Stimulated activated memory B cell treated with anti-CD40 and anti-IgM and Interleukin-4, amounts not matched to agents 10 μg/mL and 1 μg/mL and 100 μg/mL, for 72 hours (primary cell): ENCODE measurements at regions not wholly inside any gene's neighbourhood (a gene's known extent, or its start where the extent isn't known, plus 50 kb on each side); places are given as distances from the start of the nearest gene placed in this dataset.

Source experiments
- ATAC-seq: fragments of 150-1000 bp; cut with Tn5 transposase; 2 replicates; pipeline ENCODE4 v1.10.0; 2021
- H3K27ac Mint-ChIP-seq: one replicate; pipeline ENCODE4 v1.8.0; 2022; ENCODE audit warnings: mild to moderate bottlenecking, mixed read lengths
- H3K27me3 Mint-ChIP-seq: one replicate; pipeline ENCODE4 v1.8.0; 2022; ENCODE audit warnings: mixed read lengths
- H3K36me3 Mint-ChIP-seq: one replicate; pipeline ENCODE4 v1.8.0; 2022; ENCODE audit warnings: mixed read lengths
- H3K4me1 Mint-ChIP-seq: one replicate; pipeline ENCODE4 v1.8.0; 2022; ENCODE audit warnings: mixed read lengths
- H3K4me3 Mint-ChIP-seq: one replicate; pipeline ENCODE4 v1.8.0; 2022; ENCODE audit warnings: mild to moderate bottlenecking, moderate library complexity, mixed read lengths
- H3K9me3 Mint-ChIP-seq: one replicate; pipeline ENCODE4 v1.8.0; 2022; ENCODE audit warnings: mixed read lengths

- peaks cover 3% of the 10 kb centered on the region for H3K9me3 Mint-ChIP-seq
- no peaks in the 10 kb centered on the region for H3K4me1 Mint-ChIP-seq
- no peak for ATAC-seq
Measured at GRCh38 chr16:80197741-80198201, 343.0 kb upstream of the DYNLRB2 start.

GRCh38 chr16:80191928-80192327 lies 348.9 kb upstream of the DYNLRB2 start:
- no peaks in the 10 kb centered on the region for H3K9me3 Mint-ChIP-seq
- ATAC-seq: no peak
- no peak overlapping the region for H3K4me3 Mint-ChIP-seq
- H3K4me1 Mint-ChIP-seq: no peaks in the 10 kb centered on the region
- H3K27me3 Mint-ChIP-seq: peaks cover 32% of the 10 kb centered on the region
- H3K27ac Mint-ChIP-seq: no peak overlapping the region
- H3K36me3 Mint-ChIP-seq: no peaks in the 10 kb centered on the region

More at GRCh38 chr16:80197741-80198201, 343.0 kb upstream of the DYNLRB2 start:
- Mint-ChIP-seq H3K36me3 (no peaks in the 10 kb centered on the region), H3K4me3 (no peak overlapping the region), H3K27me3 (peaks cover 20% of the 10 kb centered on the region), H3K27ac (no peak overlapping the region)

GRCh38 chr16:80189476-80190175 lies 351.2 kb upstream of the DYNLRB2 start:
- no peak overlapping the region for H3K27ac Mint-ChIP-seq
- no peaks in the 10 kb centered on the region for H3K9me3 Mint-ChIP-seq
- H3K36me3 Mint-ChIP-seq: no peaks in the 10 kb centered on the region
- H3K4me3 Mint-ChIP-seq: no peak overlapping the region
- ATAC-seq: no peak
- H3K4me1 Mint-ChIP-seq: no peaks in the 10 kb centered on the region
- H3K27me3 Mint-ChIP-seq: peaks cover 30% of the 10 kb centered on the region

- ATAC-seq: no peak
- Mint-ChIP-seq H3K27me3 (peaks cover 14% of the 10 kb centered on the region), H3K27ac (no peak overlapping the region), H3K36me3 (no peaks in the 10 kb centered on the region), H3K4me1 (no peaks in the 10 kb centered on the region), H3K4me3 (no peak overlapping the region), H3K9me3 (no peaks in the 10 kb centered on the region)
Measured at GRCh38 chr16:80176114-80176513, 364.7 kb upstream of the DYNLRB2 start.

- ATAC-seq: no peak
- peaks cover 12% of the 10 kb centered on the region for H3K27me3 Mint-ChIP-seq
Measured at GRCh38 chr16:80175011-80175410, 365.8 kb upstream of the DYNLRB2 start.

GRCh38 chr16:80174416-80174815 lies 366.4 kb upstream of the DYNLRB2 start:
- H3K36me3 Mint-ChIP-seq: no peaks in the 10 kb centered on the region
- H3K4me3 Mint-ChIP-seq: no peak overlapping the region
- no peaks in the 10 kb centered on the region for H3K4me1 Mint-ChIP-seq
- no peak for ATAC-seq
- no peaks in the 10 kb centered on the region for H3K9me3 Mint-ChIP-seq
- no peak overlapping the region for H3K27ac Mint-ChIP-seq
- H3K27me3 Mint-ChIP-seq: peaks cover 12% of the 10 kb centered on the region

More at GRCh38 chr16:80175011-80175410, 365.8 kb upstream of the DYNLRB2 start:
- no peaks in the 10 kb centered on the region for H3K36me3 Mint-ChIP-seq
- no peak overlapping the region for H3K4me3 Mint-ChIP-seq
- H3K4me1 Mint-ChIP-seq: no peaks in the 10 kb centered on the region
- no peaks in the 10 kb centered on the region for H3K9me3 Mint-ChIP-seq
- no peak overlapping the region for H3K27ac Mint-ChIP-seq

GRCh38 chr16:80171746-80172145 lies 369.0 kb upstream of the DYNLRB2 start:
- H3K4me1 Mint-ChIP-seq: no peaks in the 10 kb centered on the region
- H3K27ac Mint-ChIP-seq: no peak overlapping the region
- no peaks in the 10 kb centered on the region for H3K27me3 Mint-ChIP-seq

GRCh38 chr16:80171199-80171598 lies 369.6 kb upstream of the DYNLRB2 start:
- H3K36me3 Mint-ChIP-seq: no peaks in the 10 kb centered on the region
- no peak overlapping the region for H3K4me3 Mint-ChIP-seq
- H3K4me1 Mint-ChIP-seq: no peaks in the 10 kb centered on the region
- ATAC-seq: no peak
- peaks cover under 1% of the 10 kb centered on the region for H3K9me3 Mint-ChIP-seq
- no peaks in the 10 kb centered on the region for H3K27me3 Mint-ChIP-seq
- no peak overlapping the region for H3K27ac Mint-ChIP-seq

More at GRCh38 chr16:80171746-80172145, 369.0 kb upstream of the DYNLRB2 start:
- no peak for ATAC-seq
- Mint-ChIP-seq H3K36me3 (no peaks in the 10 kb centered on the region), H3K4me3 (no peak overlapping the region), H3K9me3 (no peaks in the 10 kb centered on the region)

- ATAC-seq: no peak
- Mint-ChIP-seq H3K36me3 (no peaks in the 10 kb centered on the region), H3K9me3 (peaks cover 3% of the 10 kb centered on the region), H3K4me3 (no peak overlapping the region), H3K27ac (no peak overlapping the region), H3K27me3 (no peaks in the 10 kb centered on the region), H3K4me1 (no peaks in the 10 kb centered on the region)
Measured at GRCh38 chr16:80167657-80168390, 373.0 kb upstream of the DYNLRB2 start.

- H3K4me1 Mint-ChIP-seq: no peaks in the 10 kb centered on the region
- H3K9me3 Mint-ChIP-seq: peaks cover 3% of the 10 kb centered on the region
- no peak for ATAC-seq
- H3K36me3 Mint-ChIP-seq: no peaks in the 10 kb centered on the region
- H3K4me3 Mint-ChIP-seq: no peak overlapping the region
- H3K27me3 Mint-ChIP-seq: no peaks in the 10 kb centered on the region
- no peak overlapping the region for H3K27ac Mint-ChIP-seq
Measured at GRCh38 chr16:80166082-80166481, 374.7 kb upstream of the DYNLRB2 start.

GRCh38 chr16:80164966-80165550 lies 375.7 kb upstream of the DYNLRB2 start:
- no peak for ATAC-seq
- H3K27me3 Mint-ChIP-seq: no peaks in the 10 kb centered on the region
- no peaks in the 10 kb centered on the region for H3K36me3 Mint-ChIP-seq
- no peak overlapping the region for H3K27ac Mint-ChIP-seq
- no peaks in the 10 kb centered on the region for H3K4me1 Mint-ChIP-seq
- H3K9me3 Mint-ChIP-seq: peaks cover 3% of the 10 kb centered on the region
- H3K4me3 Mint-ChIP-seq: no peak overlapping the region

- peaks cover 3% of the 10 kb centered on the region for H3K9me3 Mint-ChIP-seq
- no peak overlapping the region for H3K27ac Mint-ChIP-seq
- no peaks in the 10 kb centered on the region for H3K4me1 Mint-ChIP-seq
- no peak for ATAC-seq
- no peaks in the 10 kb centered on the region for H3K36me3 Mint-ChIP-seq
- H3K4me3 Mint-ChIP-seq: no peak overlapping the region
- peaks cover 10% of the 10 kb centered on the region for H3K27me3 Mint-ChIP-seq
Measured at GRCh38 chr16:80163339-80163738, 377.5 kb upstream of the DYNLRB2 start.

- H3K4me1 Mint-ChIP-seq: no peaks in the 10 kb centered on the region
- no peaks in the 10 kb centered on the region for H3K36me3 Mint-ChIP-seq
- H3K27ac Mint-ChIP-seq: no peak overlapping the region
- H3K9me3 Mint-ChIP-seq: peaks cover 3% of the 10 kb centered on the region
- H3K4me3 Mint-ChIP-seq: no peak overlapping the region
- ATAC-seq: no peak
- peaks cover 10% of the 10 kb centered on the region for H3K27me3 Mint-ChIP-seq
Measured at GRCh38 chr16:80161799-80162739, 378.7 kb upstream of the DYNLRB2 start.

GRCh38 chr16:80158766-80159165 lies 382.0 kb upstream of the DYNLRB2 start:
- no peaks in the 10 kb centered on the region for H3K4me1 Mint-ChIP-seq
- no peak for ATAC-seq
- H3K4me3 Mint-ChIP-seq: no peak overlapping the region
- no peaks in the 10 kb centered on the region for H3K36me3 Mint-ChIP-seq
- H3K27ac Mint-ChIP-seq: no peak overlapping the region
- H3K9me3 Mint-ChIP-seq: peaks cover 2% of the 10 kb centered on the region
- H3K27me3 Mint-ChIP-seq: peaks cover 19% of the 10 kb centered on the region

GRCh38 chr16:80151722-80152111 lies 389.1 kb upstream of the DYNLRB2 start:
- ATAC-seq: no peak
- Mint-ChIP-seq H3K27ac (no peak overlapping the region), H3K9me3 (peaks cover 4% of the 10 kb centered on the region), H3K4me1 (no peaks in the 10 kb centered on the region), H3K4me3 (no peak overlapping the region), H3K36me3 (no peaks in the 10 kb centered on the region), H3K27me3 (peaks cover 8% of the 10 kb centered on the region)
